ENCODE measurements at regions not wholly inside any gene's neighbourhood (a gene's known extent, or its start where the extent isn't known, plus 50 kb on each side); places are given as distances from the start of the nearest gene placed in this dataset.
"Not testable (repeated sequence)": the region's sequence is repeated elsewhere in the genome, so short reads cannot be mapped to it uniquely, and the experiment has no call there.

DNA sequence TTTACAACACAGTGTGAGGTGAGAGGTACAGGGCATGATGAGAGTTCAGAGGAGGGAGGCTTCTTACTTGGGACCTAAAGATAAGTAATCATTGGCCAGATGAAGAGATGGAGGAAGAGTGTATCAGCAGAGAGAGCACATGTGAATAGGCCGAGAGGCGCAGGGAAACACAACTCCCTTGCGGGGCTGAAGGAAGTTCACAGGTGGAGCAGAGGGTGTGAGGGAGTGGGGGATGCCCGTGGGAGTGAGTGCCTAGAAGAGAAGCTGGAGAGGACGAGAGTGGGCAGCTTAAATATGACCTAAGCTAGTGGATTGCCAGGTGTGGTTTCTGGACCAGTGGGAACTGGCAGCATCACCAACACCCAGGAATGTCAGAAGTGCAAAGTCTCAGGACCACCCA lies 98.2 kb upstream of the TBC1D5 start:
- DNase-seq (ENCODE audit: low read depth, low spot score): no peak

DNA sequence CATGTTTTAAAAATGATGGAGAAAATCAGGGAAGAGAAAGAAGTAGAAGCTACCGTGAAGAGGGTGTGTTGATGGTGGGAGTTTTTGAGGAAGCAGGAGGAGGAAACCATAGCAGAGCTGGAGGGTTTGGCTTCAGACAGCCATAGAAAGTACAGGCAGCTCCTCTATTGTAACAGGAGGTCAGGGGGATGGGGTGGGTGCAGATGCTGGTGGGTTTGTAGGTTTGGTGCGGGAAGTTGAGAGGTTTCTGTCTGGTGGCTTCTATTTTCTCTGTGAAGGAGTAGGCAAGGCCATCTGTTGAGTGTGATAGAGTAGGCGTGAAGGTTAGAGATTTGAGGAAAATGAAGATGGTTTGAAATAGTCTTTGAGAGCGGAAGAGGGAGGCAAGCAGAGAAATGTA lies 97.7 kb upstream of the TBC1D5 start:
- no peak for DNase-seq (ENCODE audit: low read depth, low spot score)

- no peak for DNase-seq (ENCODE audit: low read depth, low spot score)
Observed at GRCh38 chr3:17836919-17837318, 94.5 kb upstream of the TBC1D5 start.

- no peak for DNase-seq (ENCODE audit: low read depth, low spot score)
Observed at GRCh38 chr3:17836092-17836491, 93.7 kb upstream of the TBC1D5 start.

GRCh38 chr3:17833786-17834559 lies 91.5 kb upstream of the TBC1D5 start:
- no peak for DNase-seq (ENCODE audit: low read depth, low spot score)

GRCh38 chr3:17832016-17832415 lies 89.6 kb upstream of the TBC1D5 start:
- DNase-seq (ENCODE audit: low read depth, low spot score): no peak

- no peak for DNase-seq (ENCODE audit: low read depth, low spot score)
Observed at GRCh38 chr3:17831366-17831765, 88.9 kb upstream of the TBC1D5 start.

GRCh38 chr3:17830788-17831187 lies 88.4 kb upstream of the TBC1D5 start:
- DNase-seq (ENCODE audit: low read depth, low spot score): no peak

DNA sequence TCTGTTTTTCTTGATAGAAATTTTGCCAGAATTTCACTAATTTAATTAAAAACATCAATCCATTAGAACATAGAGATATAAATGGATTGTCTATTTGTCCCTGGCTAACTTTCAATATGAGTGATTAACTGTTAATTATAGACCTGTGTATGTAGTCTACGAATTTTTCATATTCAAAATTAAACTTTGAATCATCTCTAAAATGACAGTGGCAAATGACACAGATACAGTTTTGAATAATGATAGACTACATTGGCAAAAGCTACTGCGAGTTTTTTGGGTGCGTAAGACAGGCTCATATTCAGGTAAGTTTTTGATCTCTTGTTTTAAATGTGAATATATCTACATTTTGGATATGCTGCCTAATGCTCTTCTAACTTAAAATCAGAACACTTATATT lies 86.0 kb upstream of the TBC1D5 start:
- no peak for DNase-seq (ENCODE audit: low read depth, low spot score)

GRCh38 chr3:17825298-17825697 lies 82.9 kb upstream of the TBC1D5 start:
- no peak for DNase-seq (ENCODE audit: low read depth, low spot score)

GRCh38 chr3:17823816-17824215 lies 81.4 kb upstream of the TBC1D5 start:
- no peak for DNase-seq (ENCODE audit: low read depth, low spot score)

DNA sequence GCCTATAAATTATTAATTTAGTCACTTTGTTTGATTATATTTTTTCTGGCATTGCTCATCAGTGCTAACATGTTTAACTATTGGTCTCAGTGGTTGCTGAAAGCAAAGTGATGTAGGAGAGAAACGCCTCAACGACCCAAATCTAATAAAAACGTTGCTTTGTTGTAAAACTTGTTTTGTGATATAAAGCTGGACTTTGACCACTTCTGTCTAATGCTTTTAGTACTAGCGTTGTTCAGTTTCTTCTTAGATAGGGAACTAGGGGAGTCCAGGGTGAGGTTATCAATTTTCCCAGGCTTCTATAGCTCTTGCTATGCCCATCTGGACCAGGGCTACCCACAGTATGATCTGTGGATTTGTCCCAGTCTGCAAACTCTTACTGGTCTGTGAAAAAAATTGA lies 80.6 kb upstream of the TBC1D5 start:
- DNase-seq (ENCODE audit: low read depth, low spot score): no peak

GRCh38 chr3:17820704-17821103 lies 78.3 kb upstream of the TBC1D5 start:
- DNase-seq (ENCODE audit: low read depth, low spot score): no peak

DNA sequence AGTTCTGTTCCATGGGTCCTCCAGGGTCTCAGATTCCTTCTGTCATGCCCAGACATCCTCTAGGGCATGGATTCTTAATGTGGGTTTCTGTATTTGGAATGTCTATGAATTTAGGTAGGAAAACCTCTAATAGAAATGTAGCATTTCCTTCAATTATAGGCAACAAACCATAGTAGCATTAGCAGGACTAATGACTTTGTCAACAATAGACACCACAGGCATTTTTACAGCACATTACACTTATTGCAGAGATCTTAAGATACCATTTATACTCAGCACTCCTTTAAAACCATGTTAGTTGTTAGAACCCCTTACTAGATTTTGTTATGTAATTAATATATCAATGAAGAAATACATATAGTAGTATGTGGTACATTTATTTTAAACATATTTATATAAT lies 77.8 kb upstream of the TBC1D5 start:
- no peak for DNase-seq (ENCODE audit: low read depth, low spot score)

DNA sequence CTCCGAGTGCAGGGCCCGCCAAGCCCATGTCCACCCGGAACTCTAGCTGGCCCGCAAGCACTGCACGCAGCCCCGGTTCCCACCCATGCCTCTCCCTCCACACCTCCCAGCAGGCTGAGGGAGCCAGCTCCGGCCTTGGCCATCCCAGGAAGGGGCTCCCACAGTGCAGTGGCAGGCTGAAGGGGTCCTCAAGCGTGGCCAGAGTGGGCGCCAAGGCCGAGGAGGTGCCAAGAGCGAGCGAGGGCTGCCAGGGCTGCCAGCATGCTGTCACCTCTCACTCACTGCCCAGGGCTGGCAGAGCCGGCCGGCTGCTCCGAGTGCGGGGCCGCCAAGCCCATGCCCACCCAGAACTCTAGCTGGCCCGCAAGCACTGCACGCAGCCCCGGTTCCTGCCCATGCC lies 75.5 kb upstream of the TBC1D5 start:
- DNase-seq (ENCODE audit: low read depth, low spot score): not testable (repeated sequence)

DNA sequence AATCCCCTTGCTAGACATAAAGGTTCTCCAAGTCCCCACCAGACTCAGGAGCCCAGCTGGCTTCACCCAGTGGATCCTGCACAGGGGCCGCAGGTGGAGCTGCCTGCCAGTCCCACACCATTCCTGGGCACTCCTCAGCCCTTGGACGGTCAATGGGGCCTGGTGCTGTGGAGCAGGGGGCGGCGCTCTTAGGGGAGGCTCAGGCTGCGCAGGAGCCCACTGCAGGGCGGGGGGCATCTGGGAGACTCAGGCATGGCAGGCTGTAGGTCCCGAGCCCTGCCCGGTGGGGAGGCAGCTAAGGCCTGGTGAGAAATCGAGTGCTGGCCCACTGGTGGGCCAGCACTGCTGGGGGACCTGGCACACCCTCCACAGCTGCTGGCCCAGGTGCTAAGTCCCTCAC lies 75.1 kb upstream of the TBC1D5 start:
- no peak for DNase-seq (ENCODE audit: low read depth, low spot score)

- not testable (repeated sequence) for DNase-seq (ENCODE audit: low read depth, low spot score)
Observed at GRCh38 chr3:17816839-17817238, 74.4 kb upstream of the TBC1D5 start.

GRCh38 chr3:17812328-17812727 lies 69.9 kb upstream of the TBC1D5 start:
- not testable (repeated sequence) for DNase-seq (ENCODE audit: low read depth, low spot score)

- DNase-seq (ENCODE audit: low read depth, low spot score): no peak
Observed at GRCh38 chr3:17811646-17812045, 69.2 kb upstream of the TBC1D5 start.

- DNase-seq (ENCODE audit: low read depth, low spot score): no peak
Observed at GRCh38 chr3:17810759-17811158, 68.3 kb upstream of the TBC1D5 start.

DNA sequence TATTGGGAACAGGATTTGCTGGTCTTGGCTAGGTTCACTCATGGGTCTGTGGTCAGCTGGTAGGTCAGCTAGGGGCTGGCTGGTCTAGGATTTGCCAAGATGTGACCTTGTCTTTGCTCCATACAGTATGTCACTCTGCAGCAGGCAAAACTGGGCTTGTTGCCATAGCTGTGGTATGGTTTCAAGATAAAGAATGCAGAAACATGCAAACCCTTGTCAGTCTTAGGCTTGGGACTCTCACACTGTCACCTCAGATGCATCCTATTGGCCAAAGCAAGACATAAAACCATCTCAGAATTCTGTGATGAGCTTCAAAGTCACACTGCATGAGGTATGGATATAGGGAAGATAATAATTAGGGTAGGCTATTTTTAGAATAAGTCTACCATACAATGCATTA lies 66.6 kb upstream of the TBC1D5 start:
- no peak for DNase-seq (ENCODE audit: low read depth, low spot score)

GRCh38 chr3:17806876-17807275 lies 64.4 kb upstream of the TBC1D5 start:
- no peak for DNase-seq (ENCODE audit: low read depth, low spot score)

GRCh38 chr3:17806201-17806600 lies 63.8 kb upstream of the TBC1D5 start:
- DNase-seq (ENCODE audit: low read depth, low spot score): no peak

GRCh38 chr3:17805461-17805940 lies 63.1 kb upstream of the TBC1D5 start:
- no peak for DNase-seq (ENCODE audit: low read depth, low spot score)
